ENCODE measurements at regions not wholly inside any gene's neighbourhood (a gene's known extent, or its start where the extent isn't known, plus 50 kb on each side); places are given as distances from the start of the nearest gene placed in this dataset.

GRCh38 chr14:34227834-34228649 lies 234.0 kb downstream of the SPTSSA start:
- Histone ChIP-seq H3K27ac (ENCODE audit: low read length) (no peak overlapping the region), H3K4me3 (ENCODE audit: low read length) (no peak overlapping the region), H3K9me3 (ENCODE audit: control insufficient read depth, low read length) (no peaks in the 10 kb centered on the region), H3K4me1 (ENCODE audit: control insufficient read depth, insufficient read depth, low read length) (peaks cover 2% of the 10 kb centered on the region), H3K27me3 (ENCODE audit: control insufficient read depth, insufficient read depth) (no peaks in the 10 kb centered on the region)
- DNase-seq (peak; percentile 63 to 80 (median 80)), ATAC-seq (peak; percentile 94 to 95)
- intact Hi-C loops (cut with DNase I) = loop anchor here (2.0 to 10.0 kb wide), 6 partner anchors 123 to 391 kb away; no protein-coding TSS in a partner anchor
- 33% methylated on average over 22 of the region's 22 CpGs for WGBS

GRCh38 chr14:34224221-34224620 lies 237.8 kb downstream of the SPTSSA start:
- no peaks in the 10 kb centered on the region for H3K9me3 ChIP-seq (ENCODE audit: control insufficient read depth, low read length)
- no peaks in the 10 kb centered on the region for H3K27me3 ChIP-seq (ENCODE audit: control insufficient read depth, insufficient read depth)
- no peak for DNase-seq
- intact Hi-C loops (cut with DNase I) = loop anchor here in 1 of 4 donors (10.0 kb wide), 2 partner anchors 119 to 379 kb away; no protein-coding TSS in a partner anchor
- H3K4me1 ChIP-seq (ENCODE audit: control insufficient read depth, insufficient read depth, low read length) = peaks cover 2% of the 10 kb centered on the region
- no peak overlapping the region for H3K4me3 ChIP-seq (ENCODE audit: low read length)
- no peak overlapping the region for H3K27ac ChIP-seq (ENCODE audit: low read length)
- ATAC-seq = no peak

- no peak for DNase-seq
- Histone ChIP-seq H3K4me3 (ENCODE audit: low read length) (no peak overlapping the region), H3K9me3 (ENCODE audit: control insufficient read depth, low read length) (no peaks in the 10 kb centered on the region), H3K27ac (ENCODE audit: low read length) (no peak overlapping the region), H3K27me3 (ENCODE audit: control insufficient read depth, insufficient read depth) (no peaks in the 10 kb centered on the region), H3K4me1 (ENCODE audit: control insufficient read depth, insufficient read depth, low read length) (peaks cover 2% of the 10 kb centered on the region)
- intact Hi-C loops (cut with DNase I) = loop anchor here in 1 of 4 donors (10.0 kb wide), 2 partner anchors 119 to 379 kb away; no protein-coding TSS in a partner anchor
- ATAC-seq = no peak
- WGBS = 61% methylated on average over 3 of the region's 3 CpGs
Measured at GRCh38 chr14:34223373-34224148, 238.5 kb downstream of the SPTSSA start.

GRCh38 chr14:34222867-34223266 lies 239.2 kb downstream of the SPTSSA start:
- Histone ChIP-seq H3K27me3 (ENCODE audit: control insufficient read depth, insufficient read depth) (no peaks in the 10 kb centered on the region), H3K4me1 (ENCODE audit: control insufficient read depth, insufficient read depth, low read length) (peaks cover 1% of the 10 kb centered on the region), H3K9me3 (ENCODE audit: control insufficient read depth, low read length) (no peaks in the 10 kb centered on the region), H3K27ac (ENCODE audit: low read length) (no peak overlapping the region), H3K4me3 (ENCODE audit: low read length) (no peak overlapping the region)
- no peak for ATAC-seq
- intact Hi-C loops (cut with DNase I) = loop anchor here in 1 of 4 donors (10.0 kb wide), 2 partner anchors 118 to 378 kb away; no protein-coding TSS in a partner anchor
- DNase-seq = no peak
- 62% methylated on average over 6 of the region's 6 CpGs for WGBS

- intact Hi-C loops (cut with DNase I) = loop anchor here in 1 of 4 donors (10.0 kb wide), 2 partner anchors 117 to 377 kb away; no protein-coding TSS in a partner anchor
- no peak overlapping the region for H3K27ac ChIP-seq (ENCODE audit: low read length)
- H3K4me3 ChIP-seq (ENCODE audit: low read length) = no peak overlapping the region
- no peak for ATAC-seq
- H3K4me1 ChIP-seq (ENCODE audit: control insufficient read depth, insufficient read depth, low read length) = no peaks in the 10 kb centered on the region
- no peak for DNase-seq
- 62% methylated on average over 3 of the region's 3 CpGs for WGBS
- H3K9me3 ChIP-seq (ENCODE audit: control insufficient read depth, low read length) = no peaks in the 10 kb centered on the region
- H3K27me3 ChIP-seq (ENCODE audit: control insufficient read depth, insufficient read depth) = no peaks in the 10 kb centered on the region
Measured at GRCh38 chr14:34222122-34222521, 239.9 kb downstream of the SPTSSA start.

GRCh38 chr14:34220921-34221320 lies 241.1 kb downstream of the SPTSSA start:
- ATAC-seq = no peak
- Histone ChIP-seq H3K4me1 (ENCODE audit: control insufficient read depth, insufficient read depth, low read length) (no peaks in the 10 kb centered on the region), H3K4me3 (ENCODE audit: low read length) (no peak overlapping the region), H3K27me3 (ENCODE audit: control insufficient read depth, insufficient read depth) (no peaks in the 10 kb centered on the region), H3K27ac (ENCODE audit: low read length) (no peak overlapping the region), H3K9me3 (ENCODE audit: control insufficient read depth, low read length) (no peaks in the 10 kb centered on the region)
- 70% methylated on average over 7 of the region's 7 CpGs for WGBS
- intact Hi-C loops (cut with DNase I) = loop anchor here in 1 of 4 donors (10.0 kb wide), 2 partner anchors 116 to 376 kb away; no protein-coding TSS in a partner anchor
- DNase-seq = no peak

- Histone ChIP-seq H3K27ac (ENCODE audit: low read length) (no peak overlapping the region), H3K9me3 (ENCODE audit: control insufficient read depth, low read length) (no peaks in the 10 kb centered on the region), H3K4me1 (ENCODE audit: control insufficient read depth, insufficient read depth, low read length) (no peaks in the 10 kb centered on the region), H3K4me3 (ENCODE audit: low read length) (no peak overlapping the region), H3K27me3 (ENCODE audit: control insufficient read depth, insufficient read depth) (no peaks in the 10 kb centered on the region)
- no peak for ATAC-seq
- 77% methylated on average over 2 of the region's 2 CpGs for WGBS
- intact Hi-C loops (cut with DNase I) = loop anchor here in 1 of 4 donors (10.0 kb wide), 2 partner anchors 116 to 376 kb away; no protein-coding TSS in a partner anchor
- no peak for DNase-seq
Measured at GRCh38 chr14:34220378-34220706, 241.7 kb downstream of the SPTSSA start.

- WGBS = 86% methylated on average over 7 of the region's 7 CpGs
- Histone ChIP-seq H3K27me3 (ENCODE audit: control insufficient read depth, insufficient read depth) (no peaks in the 10 kb centered on the region), H3K4me3 (ENCODE audit: low read length) (no peak overlapping the region), H3K27ac (ENCODE audit: low read length) (no peak overlapping the region), H3K4me1 (ENCODE audit: control insufficient read depth, insufficient read depth, low read length) (no peaks in the 10 kb centered on the region), H3K9me3 (ENCODE audit: control insufficient read depth, low read length) (no peaks in the 10 kb centered on the region)
- ATAC-seq = no peak
- DNase-seq = no peak
- intact Hi-C loops (cut with DNase I) = loop anchor here in 1 of 4 donors (10.0 kb wide), 2 partner anchors 115 to 375 kb away; no protein-coding TSS in a partner anchor
Measured at GRCh38 chr14:34219661-34220377, 242.2 kb downstream of the SPTSSA start.

- no peaks in the 10 kb centered on the region for H3K9me3 ChIP-seq (ENCODE audit: control insufficient read depth, low read length)
- ATAC-seq = no peak
- WGBS = 74% methylated on average over 2 of the region's 2 CpGs
- no peaks in the 10 kb centered on the region for H3K4me1 ChIP-seq (ENCODE audit: control insufficient read depth, insufficient read depth, low read length)
- H3K27me3 ChIP-seq (ENCODE audit: control insufficient read depth, insufficient read depth) = no peaks in the 10 kb centered on the region
- no peak overlapping the region for H3K4me3 ChIP-seq (ENCODE audit: low read length)
- H3K27ac ChIP-seq (ENCODE audit: low read length) = no peak overlapping the region
- DNase-seq = no peak
- intact Hi-C loops (cut with DNase I) = no loop called here
Measured at GRCh38 chr14:34218881-34219280, 243.2 kb downstream of the SPTSSA start.

- intact Hi-C loops (cut with DNase I) = no loop called here
- no peak overlapping the region for H3K4me3 ChIP-seq (ENCODE audit: low read length)
- no peak for ATAC-seq
- WGBS = 91% methylated on average over 5 of the region's 5 CpGs
- H3K9me3 ChIP-seq (ENCODE audit: control insufficient read depth, low read length) = no peaks in the 10 kb centered on the region
- H3K27ac ChIP-seq (ENCODE audit: low read length) = no peak overlapping the region
- no peaks in the 10 kb centered on the region for H3K27me3 ChIP-seq (ENCODE audit: control insufficient read depth, insufficient read depth)
- DNase-seq = no peak
- no peaks in the 10 kb centered on the region for H3K4me1 ChIP-seq (ENCODE audit: control insufficient read depth, insufficient read depth, low read length)
Measured at GRCh38 chr14:34214961-34215360, 247.1 kb downstream of the SPTSSA start.
